ENCODE measurements at regions not wholly inside any gene's neighbourhood (a gene's known extent, or its start where the extent isn't known, plus 50 kb on each side); places are given as distances from the start of the nearest gene placed in this dataset.

GRCh38 chr18:22868831-22869230, 64.3 kb upstream of the RBBP8 start:
- DNase-seq (ENCODE audit: low read depth in 2 of 2) = no peak

GRCh38 chr18:22871809-22872525, 61.2 kb upstream of the RBBP8 start:
- DNase-seq (ENCODE audit: low read depth in 2 of 2) = peak; percentile 24 to 27
- TF ChIP-seq CTCF (IDR thresholded peaks at IDR 0.05; ENCODE audit: low read depth, low read length) = no peak
- no peak overlapping the region for H3K4me3 ChIP-seq (replicated peaks in 1 of 2; ENCODE audit: low read depth in 2 of 2, low read length in 2 of 2)

More at GRCh38 chr18:22868831-22869230, 64.3 kb upstream of the RBBP8 start:
- no peak overlapping the region for H3K4me3 ChIP-seq (replicated peaks in 1 of 2; ENCODE audit: low read depth in 2 of 2, low read length in 2 of 2)
- no peak for TF ChIP-seq CTCF (IDR thresholded peaks at IDR 0.05; ENCODE audit: low read depth, low read length)

GRCh38 chr18:22872900-22873537, 60.1 kb upstream of the RBBP8 start:
- H3K4me3 ChIP-seq (replicated peaks in 1 of 2; ENCODE audit: low read depth in 2 of 2, low read length in 2 of 2) = no peak overlapping the region
- peak in 1 of 2 donors; percentile 10 for DNase-seq (ENCODE audit: low read depth in 2 of 2)
- TF ChIP-seq CTCF (IDR thresholded peaks at IDR 0.05; ENCODE audit: low read depth, low read length) = no peak

- H3K4me3 ChIP-seq (replicated peaks in 1 of 2; ENCODE audit: low read depth in 2 of 2, low read length in 2 of 2) = no peak overlapping the region
- TF ChIP-seq CTCF (IDR thresholded peaks at IDR 0.05; ENCODE audit: low read depth, low read length) = no peak
- DNase-seq (ENCODE audit: low read depth in 2 of 2) = no peak
Measured at GRCh38 chr18:22879293-22879692, 53.8 kb upstream of the RBBP8 start.

- TF ChIP-seq CTCF (IDR thresholded peaks at IDR 0.05; ENCODE audit: low read depth, low read length) = no peak
- no peak overlapping the region for H3K4me3 ChIP-seq (replicated peaks in 1 of 2; ENCODE audit: low read depth in 2 of 2, low read length in 2 of 2)
- DNase-seq (ENCODE audit: low read depth in 2 of 2) = no peak
Measured at GRCh38 chr18:22882084-22882483, 51.0 kb upstream of the RBBP8 start.

- no peak overlapping the region for H3K4me3 ChIP-seq (replicated peaks in 1 of 2; ENCODE audit: low read depth in 2 of 2, low read length in 2 of 2)
- no peak for DNase-seq (ENCODE audit: low read depth in 2 of 2)
- no peak for TF ChIP-seq CTCF (IDR thresholded peaks at IDR 0.05; ENCODE audit: low read depth, low read length)
Measured at GRCh38 chr18:22883179-22883578, 49.9 kb upstream of the RBBP8 start.

Measured in cardiac fibroblast (primary cell).